ENCODE measurements at regions not wholly inside any gene's neighbourhood (a gene's known extent, or its start where the extent isn't known, plus 50 kb on each side); places are given as distances from the start of the nearest gene placed in this dataset.

DNA sequence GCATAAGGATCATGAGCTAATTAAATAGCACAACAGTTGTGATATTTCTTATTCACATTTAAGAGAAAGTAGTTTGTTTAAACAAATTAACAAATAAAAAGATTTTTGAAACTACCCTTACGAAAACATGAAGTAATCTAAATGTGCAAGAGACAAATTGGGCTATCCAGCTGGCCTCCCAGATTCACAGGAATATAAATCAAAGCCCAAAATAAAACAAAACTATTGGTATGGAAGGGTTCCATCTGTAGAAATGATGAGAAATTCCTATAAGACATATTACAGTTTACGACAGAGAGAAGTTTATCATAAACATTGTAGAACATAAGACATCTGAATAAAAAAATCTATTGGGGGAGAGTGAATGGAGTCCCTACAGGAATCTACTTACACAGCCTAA is 1125.1 kb downstream of the TDRD15 start:
- H3K9ac ChIP-seq (ENCODE audit: low read length): no peak overlapping the region
- no peak overlapping the region for H2AFZ ChIP-seq (ENCODE audit: low read depth, low read length)
- no peaks in the 10 kb centered on the region for H3K79me2 ChIP-seq (ENCODE audit: low read length)
- H3K36me3 ChIP-seq (replicated peaks; ENCODE audit: low read depth, low read length): no peaks in the 10 kb centered on the region
- no peak overlapping the region for H3K27ac ChIP-seq (ENCODE audit: low read length)
- no peak overlapping the region for H3K4me3 ChIP-seq (ENCODE audit: low read length)
- H3K4me2 ChIP-seq (ENCODE audit: low read length): no peak overlapping the region
- no peaks in the 10 kb centered on the region for H3K9me3 ChIP-seq (ENCODE audit: insufficient read depth, low read length)
- no peak for TF ChIP-seq EZH2phosphoT487 (IDR thresholded peaks at IDR 0.05; ENCODE audit: low read depth)
- TF ChIP-seq, protein P1, sequence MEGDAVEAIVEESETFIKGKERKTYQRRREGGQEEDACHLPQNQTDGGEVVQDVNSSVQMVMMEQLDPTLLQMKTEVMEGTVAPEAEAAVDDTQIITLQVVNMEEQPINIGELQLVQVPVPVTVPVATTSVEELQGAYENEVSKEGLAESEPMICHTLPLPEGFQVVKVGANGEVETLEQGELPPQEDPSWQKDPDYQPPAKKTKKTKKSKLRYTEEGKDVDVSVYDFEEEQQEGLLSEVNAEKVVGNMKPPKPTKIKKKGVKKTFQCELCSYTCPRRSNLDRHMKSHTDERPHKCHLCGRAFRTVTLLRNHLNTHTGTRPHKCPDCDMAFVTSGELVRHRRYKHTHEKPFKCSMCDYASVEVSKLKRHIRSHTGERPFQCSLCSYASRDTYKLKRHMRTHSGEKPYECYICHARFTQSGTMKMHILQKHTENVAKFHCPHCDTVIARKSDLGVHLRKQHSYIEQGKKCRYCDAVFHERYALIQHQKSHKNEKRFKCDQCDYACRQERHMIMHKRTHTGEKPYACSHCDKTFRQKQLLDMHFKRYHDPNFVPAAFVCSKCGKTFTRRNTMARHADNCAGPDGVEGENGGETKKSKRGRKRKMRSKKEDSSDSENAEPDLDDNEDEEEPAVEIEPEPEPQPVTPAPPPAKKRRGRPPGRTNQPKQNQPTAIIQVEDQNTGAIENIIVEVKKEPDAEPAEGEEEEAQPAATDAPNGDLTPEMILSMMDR (IDR thresholded peaks at IDR 0.05; ENCODE audit: low read depth, low read length): no peak
- no peaks in the 10 kb centered on the region for H3K4me1 ChIP-seq (ENCODE audit: low read length)
- H3K27me3 ChIP-seq (ENCODE audit: low read depth, low read length): no peaks in the 10 kb centered on the region
- H4K20me1 ChIP-seq (ENCODE audit: insufficient read depth, low read length): no peaks in the 10 kb centered on the region

DNA sequence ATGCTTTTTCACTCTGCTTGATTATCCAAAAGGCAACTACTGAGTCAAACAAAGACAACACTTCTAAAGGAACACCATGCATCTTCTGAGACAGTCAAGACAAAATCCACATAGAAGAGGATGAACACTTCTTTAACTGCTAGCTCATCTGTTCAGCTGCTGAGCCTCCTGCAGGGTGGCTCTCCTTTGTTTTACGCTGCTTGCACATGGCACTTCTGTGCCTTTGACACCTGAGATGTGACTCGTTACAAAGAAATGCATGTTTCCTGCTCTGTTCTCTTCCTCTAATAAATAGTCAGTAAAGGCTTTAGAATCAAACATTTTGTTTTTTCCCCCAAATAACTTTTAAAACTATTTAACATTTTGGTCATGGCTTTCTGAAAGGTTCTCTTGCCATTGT is 1129.4 kb downstream of the TDRD15 start:
- Histone ChIP-seq H3K4me3 (ENCODE audit: low read length) (no peak overlapping the region), H3K9ac (ENCODE audit: low read length) (no peak overlapping the region), H3K27me3 (ENCODE audit: low read depth, low read length) (no peaks in the 10 kb centered on the region), H3K79me2 (ENCODE audit: low read length) (no peaks in the 10 kb centered on the region), H3K4me1 (ENCODE audit: low read length) (no peaks in the 10 kb centered on the region), H3K36me3 (replicated peaks; ENCODE audit: low read depth, low read length) (no peaks in the 10 kb centered on the region), H2AFZ (ENCODE audit: low read depth, low read length) (no peak overlapping the region), H3K4me2 (ENCODE audit: low read length) (no peak overlapping the region), H3K27ac (ENCODE audit: low read length) (no peak overlapping the region), H3K9me3 (ENCODE audit: insufficient read depth, low read length) (no peaks in the 10 kb centered on the region), H4K20me1 (ENCODE audit: insufficient read depth, low read length) (no peaks in the 10 kb centered on the region)
- no peak for TF ChIP-seq EZH2phosphoT487 (IDR thresholded peaks at IDR 0.05; ENCODE audit: low read depth)
- TF ChIP-seq, protein P1 (IDR thresholded peaks at IDR 0.05; ENCODE audit: low read depth, low read length): no peak

DNA sequence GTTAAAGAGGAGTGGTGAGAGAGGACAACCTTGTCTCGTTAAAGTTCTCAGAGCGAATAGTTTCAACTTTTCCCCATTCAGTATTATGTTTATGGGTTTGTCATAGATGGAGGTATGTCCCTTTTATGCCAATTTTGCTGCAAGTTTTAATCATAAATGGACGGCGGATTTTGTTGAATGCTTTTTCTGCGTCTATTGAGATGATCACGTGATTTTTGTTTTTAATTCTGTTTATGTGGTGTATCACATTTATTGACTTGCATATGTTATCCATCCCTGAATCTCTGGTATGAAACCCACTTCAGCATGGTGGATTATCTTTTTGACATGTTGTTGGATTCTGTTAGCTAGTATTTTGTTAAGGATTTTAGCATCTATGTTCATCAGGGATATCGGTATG is 1123.8 kb upstream of the KLHL29 start:
- Histone ChIP-seq H3K27me3 (ENCODE audit: low read depth, low read length) (no peaks in the 10 kb centered on the region), H3K27ac (ENCODE audit: low read length) (no peak overlapping the region), H2AFZ (ENCODE audit: low read depth, low read length) (no peak overlapping the region), H3K9me3 (ENCODE audit: insufficient read depth, low read length) (no peaks in the 10 kb centered on the region), H3K4me2 (ENCODE audit: low read length) (no peak overlapping the region), H3K79me2 (ENCODE audit: low read length) (no peaks in the 10 kb centered on the region), H3K4me1 (ENCODE audit: low read length) (no peaks in the 10 kb centered on the region), H3K36me3 (replicated peaks; ENCODE audit: low read depth, low read length) (no peaks in the 10 kb centered on the region), H3K4me3 (ENCODE audit: low read length) (no peak overlapping the region), H4K20me1 (ENCODE audit: insufficient read depth, low read length) (no peaks in the 10 kb centered on the region), H3K9ac (ENCODE audit: low read length) (no peak overlapping the region)
- TF ChIP-seq EZH2phosphoT487 (IDR thresholded peaks at IDR 0.05; ENCODE audit: low read depth): no peak
- TF ChIP-seq, protein P1 (IDR thresholded peaks at IDR 0.05; ENCODE audit: low read depth, low read length): no peak

DNA sequence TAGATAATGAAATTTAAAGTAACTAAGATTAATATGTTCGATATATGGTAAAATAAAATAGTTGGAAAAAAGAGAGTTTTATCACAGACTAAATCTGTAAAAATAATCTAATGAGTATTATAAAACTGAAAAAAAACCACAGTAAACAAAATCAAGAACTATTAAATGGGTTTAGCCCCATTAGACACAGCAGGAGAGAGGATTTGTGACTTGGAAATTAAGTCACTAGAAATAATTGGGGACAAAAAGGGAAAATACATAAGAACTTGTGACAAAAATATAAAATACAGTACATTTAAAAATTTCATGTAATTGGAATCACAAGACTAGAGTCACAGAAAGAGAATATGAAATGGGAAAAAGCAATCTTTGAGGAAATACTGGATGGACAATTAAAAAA is 1114.6 kb upstream of the KLHL29 start:
- Histone ChIP-seq H4K20me1 (ENCODE audit: insufficient read depth, low read length) (no peaks in the 10 kb centered on the region), H3K36me3 (replicated peaks; ENCODE audit: low read depth, low read length) (no peaks in the 10 kb centered on the region), H3K79me2 (ENCODE audit: low read length) (no peaks in the 10 kb centered on the region), H3K4me1 (ENCODE audit: low read length) (no peaks in the 10 kb centered on the region), H3K4me3 (ENCODE audit: low read length) (no peak overlapping the region), H3K9ac (ENCODE audit: low read length) (no peak overlapping the region), H3K9me3 (ENCODE audit: insufficient read depth, low read length) (0 out of 2 replicates have a peak, but pooled peaks cover 4% of the 10 kb centered on the region), H2AFZ (ENCODE audit: low read depth, low read length) (no peak overlapping the region), H3K4me2 (ENCODE audit: low read length) (no peak overlapping the region), H3K27me3 (ENCODE audit: low read depth, low read length) (no peaks in the 10 kb centered on the region), H3K27ac (ENCODE audit: low read length) (no peak overlapping the region)
- TF ChIP-seq EZH2phosphoT487 (IDR thresholded peaks at IDR 0.05; ENCODE audit: low read depth): no peak

DNA sequence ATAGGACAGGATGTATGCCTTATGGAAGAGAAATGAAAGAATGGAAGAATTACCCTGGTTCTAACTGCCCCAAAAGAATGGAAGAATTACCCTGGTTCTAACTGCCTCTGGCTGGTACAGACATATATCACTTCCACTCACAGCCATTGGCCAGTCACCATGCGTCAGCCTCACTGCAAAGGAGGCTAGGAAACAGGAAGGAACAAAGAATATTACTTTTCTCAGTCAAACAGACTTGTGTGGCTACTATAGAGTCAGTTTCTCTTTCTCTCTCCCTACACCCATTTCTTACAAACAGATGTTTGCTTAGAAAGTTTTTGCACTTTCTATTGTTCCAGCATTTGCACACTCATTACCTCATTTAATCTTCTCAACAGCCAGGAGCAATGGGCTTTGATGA is 1111.1 kb upstream of the KLHL29 start:
- Histone ChIP-seq H3K9ac (ENCODE audit: low read length) (no peak overlapping the region), H3K27me3 (ENCODE audit: low read depth, low read length) (no peaks in the 10 kb centered on the region), H3K36me3 (replicated peaks; ENCODE audit: low read depth, low read length) (no peaks in the 10 kb centered on the region), H3K4me3 (ENCODE audit: low read length) (no peak overlapping the region), H3K9me3 (ENCODE audit: insufficient read depth, low read length) (0 out of 2 replicates have a peak, but pooled peaks cover 4% of the 10 kb centered on the region), H3K27ac (ENCODE audit: low read length) (no peak overlapping the region), H2AFZ (ENCODE audit: low read depth, low read length) (no peak overlapping the region), H4K20me1 (ENCODE audit: insufficient read depth, low read length) (no peaks in the 10 kb centered on the region), H3K4me2 (ENCODE audit: low read length) (no peak overlapping the region), H3K4me1 (ENCODE audit: low read length) (peaks cover 10% of the 10 kb centered on the region), H3K79me2 (ENCODE audit: low read length) (no peaks in the 10 kb centered on the region)
- TF ChIP-seq EZH2phosphoT487 (IDR thresholded peaks at IDR 0.05; ENCODE audit: low read depth): no peak
- TF ChIP-seq, protein P1 (IDR thresholded peaks at IDR 0.05; ENCODE audit: low read depth, low read length): no peak
